SK-N-SH (cell line): ENCODE measurements at regions not wholly inside any gene's neighbourhood (a gene's known extent, or its start where the extent isn't known, plus 50 kb on each side); places are given as distances from the start of the nearest gene placed in this dataset.

Experiments
- CTCF ChIP-seq: fragments of 200-600 bp; sonication (generic); IDR thresholded peaks from 2 replicates; pipeline ENCODE4 v1.6.1; 2017; ENCODE audit warnings: antibody characterized with exemption, mild to moderate bottlenecking, moderate library complexity
- SIN3A ChIP-seq: IDR thresholded peaks from 2 replicates; pipeline ENCODE4 v1.6.1; 2012; ENCODE audit warnings: low read depth, mild to moderate bottlenecking, low read length, moderate library complexity, borderline replicate concordance
- TEAD4 ChIP-seq: IDR thresholded peaks from 2 replicates; pipeline ENCODE4 v1.4.0; 2012; ENCODE audit warnings: mild to moderate bottlenecking, borderline replicate concordance; ENCODE audit not compliant: insufficient read depth
- TF ChIP-seq, protein P1 (sequence below): IDR thresholded peaks from 2 replicates; pipeline ENCODE4; 2012
- TF ChIP-seq, protein P2 (sequence below): fragments of 150-350 bp; IDR thresholded peaks from 2 replicates; pipeline ENCODE4 v1.6.1; 2017; ENCODE audit warnings: antibody characterized with exemption, low read length, low read depth, borderline replicate concordance

DNA sequence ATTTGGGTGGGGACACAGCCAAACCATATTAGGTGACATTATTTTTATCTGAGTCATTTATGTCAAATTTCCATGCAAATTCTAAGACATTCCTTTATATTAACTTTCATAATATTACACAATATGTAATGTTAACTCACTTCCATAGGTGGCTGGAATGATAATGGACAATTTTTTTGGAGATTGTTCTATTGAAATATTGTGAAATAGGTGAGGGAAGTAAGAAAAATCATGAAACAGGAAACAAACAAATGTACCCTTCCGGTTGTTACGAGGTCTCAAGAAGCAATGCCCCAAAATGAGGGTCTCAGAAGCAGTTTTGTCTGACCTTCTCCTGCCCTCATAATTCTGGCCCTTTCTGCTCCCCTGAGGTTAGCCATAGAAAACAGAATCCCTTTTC lies 306.5 kb downstream of the HDGFL1 start:
- TF ChIP-seq CTCF, result no peak
- no peak for TF ChIP-seq SIN3A
- TF ChIP-seq, protein P1, sequence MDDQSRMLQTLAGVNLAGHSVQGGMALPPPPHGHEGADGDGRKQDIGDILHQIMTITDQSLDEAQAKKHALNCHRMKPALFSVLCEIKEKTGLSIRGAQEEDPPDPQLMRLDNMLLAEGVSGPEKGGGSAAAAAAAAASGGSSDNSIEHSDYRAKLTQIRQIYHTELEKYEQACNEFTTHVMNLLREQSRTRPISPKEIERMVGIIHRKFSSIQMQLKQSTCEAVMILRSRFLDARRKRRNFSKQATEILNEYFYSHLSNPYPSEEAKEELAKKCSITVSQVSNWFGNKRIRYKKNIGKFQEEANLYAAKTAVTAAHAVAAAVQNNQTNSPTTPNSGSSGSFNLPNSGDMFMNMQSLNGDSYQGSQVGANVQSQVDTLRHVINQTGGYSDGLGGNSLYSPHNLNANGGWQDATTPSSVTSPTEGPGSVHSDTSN, result no peak
- TF ChIP-seq TEAD4, result no peak
- TF ChIP-seq, protein P2, sequence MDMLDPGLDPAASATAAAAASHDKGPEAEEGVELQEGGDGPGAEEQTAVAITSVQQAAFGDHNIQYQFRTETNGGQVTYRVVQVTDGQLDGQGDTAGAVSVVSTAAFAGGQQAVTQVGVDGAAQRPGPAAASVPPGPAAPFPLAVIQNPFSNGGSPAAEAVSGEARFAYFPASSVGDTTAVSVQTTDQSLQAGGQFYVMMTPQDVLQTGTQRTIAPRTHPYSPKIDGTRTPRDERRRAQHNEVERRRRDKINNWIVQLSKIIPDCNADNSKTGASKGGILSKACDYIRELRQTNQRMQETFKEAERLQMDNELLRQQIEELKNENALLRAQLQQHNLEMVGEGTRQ, result no peak
